HEK293 (cell line): ENCODE measurements at regions not wholly inside any gene's neighbourhood (a gene's known extent, or its start where the extent isn't known, plus 50 kb on each side); places are given as distances from the start of the nearest gene placed in this dataset.

Experiments used
- CTCF ChIA-PET: fragments of 350-600 bp; formaldehyde crosslinking; extraction: SDS; loops from one replicate; lab custom pipeline; 2021; ENCODE audit warnings: antibody characterized with exemption; lab: Yijun Ruan, JAX
- POLR2A ChIA-PET: fragments of 300-600 bp; formaldehyde crosslinking; extraction: SDS; loops from one replicate; lab custom pipeline; 2020; ENCODE audit warnings: antibody characterized with exemption, inconsistent platforms; lab: Yijun Ruan, JAX
- H3K27ac ChIP-seq: fragments of 200-500 bp; sonication (Bioruptor generic); 2 replicates; pipeline ENCODE4 v1.5.1; 2014; ENCODE audit warnings: low read depth, low read length, control low read depth, inconsistent platforms; ENCODE audit errors: extremely low read depth
- H3K36me3 ChIP-seq, 2 experiments: fragments of 200-500 bp in 1 of 2; sonication (Bioruptor generic) in 1 of 2; 1 replicate in 1 of 2; 2 replicates in 1 of 2; pipeline ENCODE4 v1.5.1; 2014 to 2017; ENCODE audit warnings: inconsistent platforms in 2 of 2, low read length in 2 of 2; ENCODE audit not compliant: control insufficient read depth in 2 of 2, insufficient read depth in 1 of 2
- H3K4me1 ChIP-seq: fragments of 200-500 bp; sonication (Bioruptor generic); 2 replicates; pipeline ENCODE4 v1.5.1; 2014; ENCODE audit warnings: mild to moderate bottlenecking, low read length, inconsistent platforms; ENCODE audit not compliant: control insufficient read depth, insufficient read depth
- H3K4me3 ChIP-seq: 2 replicates; pipeline ENCODE4 v1.5.1; 2011; ENCODE audit warnings: low read depth, mild to moderate bottlenecking, control low read depth, low read length, moderate library complexity
- H3K9me3 ChIP-seq: fragments of 200-500 bp; sonication (Bioruptor generic); 2 replicates; pipeline ENCODE4 v1.5.1; 2014; ENCODE audit warnings: low read depth, low read length, inconsistent platforms; ENCODE audit not compliant: control insufficient read depth, insufficient read depth
- BCL11A ChIP-seq: fragments of 450-650 bp; formaldehyde crosslinking; IDR thresholded peaks from 2 replicates; pipeline ENCODE4 v1.5.1; 2016; ENCODE audit warnings: low read depth, missing biosample characterization, missing genetic modification characterization
- REPIN1 ChIP-seq: fragments of 450-650 bp; formaldehyde crosslinking; IDR thresholded peaks from 2 replicates; pipeline ENCODE4 v1.5.1; 2017; ENCODE audit warnings: missing biosample characterization, missing genetic modification characterization, low read depth
- ZBTB20 ChIP-seq: fragments of 450-650 bp; formaldehyde crosslinking; IDR thresholded peaks from 2 replicates; pipeline ENCODE4 v1.5.1; 2016; ENCODE audit warnings: missing biosample characterization, missing genetic modification characterization
- ZNF121 ChIP-seq: fragments of 450-650 bp; formaldehyde crosslinking; IDR thresholded peaks from 2 replicates; pipeline ENCODE4 v1.5.1; 2016; ENCODE audit warnings: missing biosample characterization, missing genetic modification characterization
- ZNF132 ChIP-seq: fragments of 450-650 bp; formaldehyde crosslinking; IDR thresholded peaks from 2 replicates; pipeline ENCODE4 v1.5.1; 2017; ENCODE audit warnings: missing biosample characterization, missing genetic modification characterization, borderline replicate concordance
- ZNF146 ChIP-seq: fragments of 450-650 bp; formaldehyde crosslinking; IDR thresholded peaks from 2 replicates; pipeline ENCODE4 v1.5.1; 2016; ENCODE audit warnings: missing biosample characterization, missing genetic modification characterization
- ZNF157 ChIP-seq: fragments of 450-650 bp; formaldehyde crosslinking; IDR thresholded peaks from 2 replicates; pipeline ENCODE4 v1.5.1; 2016; ENCODE audit warnings: missing biosample characterization, missing genetic modification characterization
- ZNF175 ChIP-seq: fragments of 450-650 bp; formaldehyde crosslinking; IDR thresholded peaks from 2 replicates; pipeline ENCODE4 v1.5.1; 2016; ENCODE audit warnings: missing biosample characterization, missing genetic modification characterization
- ZNF184 ChIP-seq: fragments of 450-650 bp; IDR thresholded peaks from 2 replicates; pipeline ENCODE4 v1.5.1; 2018; ENCODE audit warnings: missing biosample characterization, mild to moderate bottlenecking, missing genetic modification characterization
- ZNF266 ChIP-seq: fragments of 450-650 bp; formaldehyde crosslinking; IDR thresholded peaks from 2 replicates; pipeline ENCODE4 v1.5.1; 2016; ENCODE audit warnings: missing biosample characterization, missing genetic modification characterization, low read depth
- ZNF302 ChIP-seq: fragments of 450-650 bp; formaldehyde crosslinking; IDR thresholded peaks from 2 replicates; pipeline ENCODE4 v1.5.1; 2016; ENCODE audit warnings: missing biosample characterization, missing genetic modification characterization, low read depth
- ZNF521 ChIP-seq: fragments of 450-650 bp; formaldehyde crosslinking; IDR thresholded peaks from 2 replicates; pipeline ENCODE4 v1.5.1; 2017; ENCODE audit warnings: missing biosample characterization, mild to moderate bottlenecking, missing genetic modification characterization
- ZNF626 ChIP-seq: fragments of 450-650 bp; sonication (Bioruptor Pico); formaldehyde crosslinking; IDR thresholded peaks from 2 replicates; pipeline ENCODE4 v1.5.1; 2018; ENCODE audit warnings: missing biosample characterization, missing genetic modification characterization, inconsistent platforms
- ZNF701 ChIP-seq: fragments of 450-650 bp; formaldehyde crosslinking; IDR thresholded peaks from 2 replicates; pipeline ENCODE4 v1.5.1; 2016; ENCODE audit warnings: missing biosample characterization, missing genetic modification characterization
- ZNF777 ChIP-seq: fragments of 450-650 bp; formaldehyde crosslinking; IDR thresholded peaks from 2 replicates; pipeline ENCODE4 v1.5.1; 2017; ENCODE audit warnings: missing biosample characterization, missing genetic modification characterization, borderline replicate concordance
- ZNF830 ChIP-seq: fragments of 450-650 bp; IDR thresholded peaks from 2 replicates; pipeline ENCODE4 v1.5.0; 2018; ENCODE audit warnings: missing biosample characterization, missing genetic modification characterization, low read depth, mild to moderate bottlenecking, moderate library complexity
- TF ChIP-seq, protein P1 (sequence below): fragments of 450-650 bp; formaldehyde crosslinking; IDR thresholded peaks from 2 replicates; pipeline ENCODE4 v1.5.1; 2016; ENCODE audit warnings: missing biosample characterization, missing genetic modification characterization
- TF ChIP-seq, protein P2 (sequence below): fragments of 450-650 bp; formaldehyde crosslinking; IDR thresholded peaks from 2 replicates; pipeline ENCODE4 v1.5.1; 2016; ENCODE audit warnings: missing biosample characterization, missing genetic modification characterization
- TF ChIP-seq, protein P3 (sequence below): fragments of 450-650 bp; formaldehyde crosslinking; IDR thresholded peaks from 2 replicates; pipeline ENCODE4 v1.5.1; 2016; ENCODE audit warnings: missing biosample characterization, missing genetic modification characterization
- TF ChIP-seq, protein P4 (sequence below): fragments of 450-650 bp; formaldehyde crosslinking; IDR thresholded peaks from 2 replicates; pipeline ENCODE4 v1.5.1; 2017; ENCODE audit warnings: missing biosample characterization, missing genetic modification characterization
- TF ChIP-seq, protein P5 (sequence below): fragments of 450-650 bp; formaldehyde crosslinking; IDR thresholded peaks from 2 replicates; pipeline ENCODE4; 2016; ENCODE audit warnings: missing biosample characterization, missing genetic modification characterization
- TF ChIP-seq, protein P6 (sequence below): fragments of 450-650 bp; formaldehyde crosslinking; IDR thresholded peaks from 2 replicates; pipeline ENCODE4 v1.5.1; 2016; ENCODE audit warnings: missing biosample characterization, missing genetic modification characterization
- TF ChIP-seq, protein P7 (sequence below): fragments of 450-650 bp; formaldehyde crosslinking; IDR thresholded peaks from 2 replicates; pipeline ENCODE4 v1.5.1; 2017; ENCODE audit warnings: missing biosample characterization, missing genetic modification characterization
- TF ChIP-seq, protein P8 (sequence below): fragments of 450-650 bp; formaldehyde crosslinking; IDR thresholded peaks from 2 replicates; pipeline ENCODE4 v1.5.1; 2016; ENCODE audit warnings: missing biosample characterization, missing genetic modification characterization

DNA sequence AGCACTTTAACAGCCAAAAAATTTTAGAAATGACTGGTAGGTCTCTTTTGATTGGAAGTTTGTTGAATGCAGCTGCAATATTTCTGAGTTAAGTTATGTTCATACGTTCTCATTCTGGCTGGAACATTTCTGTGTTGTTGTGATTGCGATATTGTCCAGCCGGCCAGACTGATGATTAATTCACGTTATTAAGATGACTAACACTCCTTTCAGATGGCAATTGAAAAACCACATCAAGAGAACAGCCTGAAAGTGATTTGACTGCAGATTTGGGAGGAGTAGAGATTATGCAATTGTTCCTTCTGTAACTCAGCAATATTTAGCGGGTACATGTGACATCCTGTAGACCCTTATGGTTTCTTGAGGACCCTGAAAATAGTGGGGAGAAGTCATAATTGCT lies 133.7 kb downstream of the FBXO15 start (continued):
- TF ChIP-seq, protein P1, sequence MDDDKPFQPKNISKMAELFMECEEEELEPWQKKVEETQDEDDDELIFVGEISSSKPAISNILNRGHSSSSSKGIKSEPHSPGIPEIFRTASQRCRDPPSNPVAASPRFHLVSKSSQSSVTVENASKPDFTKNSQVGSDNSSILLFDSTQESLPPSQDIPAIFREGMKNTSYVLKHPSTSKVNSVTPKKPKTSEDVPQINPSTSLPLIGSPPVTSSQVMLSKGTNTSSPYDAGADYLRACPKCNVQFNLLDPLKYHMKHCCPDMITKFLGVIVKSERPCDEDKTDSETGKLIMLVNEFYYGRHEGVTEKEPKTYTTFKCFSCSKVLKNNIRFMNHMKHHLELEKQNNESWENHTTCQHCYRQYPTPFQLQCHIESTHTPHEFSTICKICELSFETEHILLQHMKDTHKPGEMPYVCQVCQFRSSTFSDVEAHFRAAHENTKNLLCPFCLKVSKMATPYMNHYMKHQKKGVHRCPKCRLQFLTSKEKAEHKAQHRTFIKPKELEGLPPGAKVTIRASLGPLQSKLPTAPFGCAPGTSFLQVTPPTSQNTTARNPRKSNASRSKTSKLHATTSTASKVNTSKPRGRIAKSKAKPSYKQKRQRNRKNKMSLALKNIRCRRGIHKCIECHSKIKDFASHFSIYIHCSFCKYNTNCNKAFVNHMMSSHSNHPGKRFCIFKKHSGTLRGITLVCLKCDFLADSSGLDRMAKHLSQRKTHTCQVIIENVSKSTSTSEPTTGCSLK (tag by site-specific recombination), result no peak
- TF ChIP-seq ZNF521 (tag by site-specific recombination) (no peak), ZNF830 (tag by site-specific recombination) (no peak), ZNF184 (tag by site-specific recombination) (no peak), ZBTB20 (tag by site-specific recombination) (no peak), BCL11A (tag by site-specific recombination) (no peak), ZNF302 (no peak)
- TF ChIP-seq, protein P2, sequence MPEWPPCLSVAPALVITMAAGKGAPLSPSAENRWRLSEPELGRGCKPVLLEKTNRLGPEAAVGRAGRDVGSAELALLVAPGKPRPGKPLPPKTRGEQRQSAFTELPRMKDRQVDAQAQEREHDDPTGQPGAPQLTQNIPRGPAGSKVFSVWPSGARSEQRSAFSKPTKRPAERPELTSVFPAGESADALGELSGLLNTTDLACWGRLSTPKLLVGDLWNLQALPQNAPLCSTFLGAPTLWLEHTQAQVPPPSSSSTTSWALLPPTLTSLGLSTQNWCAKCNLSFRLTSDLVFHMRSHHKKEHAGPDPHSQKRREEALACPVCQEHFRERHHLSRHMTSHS (tag by site-specific recombination), result no peak
- TF ChIP-seq, all 188 proteins: peak for 0

DNA sequence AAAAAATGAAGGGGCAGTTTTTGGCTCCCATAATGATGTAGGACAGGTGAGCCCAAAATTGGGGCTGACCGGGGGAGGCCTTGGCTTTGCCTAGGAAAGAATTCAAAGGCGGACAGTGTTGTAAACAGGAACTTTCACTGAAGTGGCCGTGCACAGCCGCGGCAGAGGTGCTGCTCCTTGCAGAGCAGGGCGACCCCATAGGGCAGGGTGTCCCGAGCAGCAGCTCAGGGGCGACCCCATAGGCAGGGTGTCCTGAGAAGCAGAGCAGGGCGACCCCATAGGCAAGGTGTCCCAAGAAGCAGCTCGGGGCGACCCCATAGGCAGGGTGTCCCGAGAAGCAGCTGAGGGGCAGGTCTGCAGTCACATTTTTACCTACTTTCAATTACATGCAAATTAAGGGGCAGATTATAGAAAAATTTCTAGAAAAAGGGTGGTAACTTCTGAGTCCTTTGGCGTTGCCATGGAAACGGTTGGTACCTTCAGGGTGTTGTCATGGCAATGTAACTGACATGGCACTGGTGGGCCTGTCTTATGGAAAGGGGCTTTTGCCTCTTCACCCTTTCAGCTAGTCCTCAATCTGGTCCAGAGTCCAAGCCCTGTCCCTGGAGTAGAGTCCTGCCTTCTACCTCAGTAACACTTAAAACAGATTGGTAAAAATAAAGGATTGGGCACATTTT lies 134.5 kb downstream of the FBXO15 start:
- no peak overlapping the region for H3K4me3 ChIP-seq
- ChIA-PET CTCF (no interaction called here), POLR2A (no interaction called here)
- no peak overlapping the region for H3K27ac ChIP-seq
- no peaks in the 10 kb centered on the region for H3K36me3 ChIP-seq
- no peaks in the 10 kb centered on the region for H3K4me1 ChIP-seq
- H3K9me3 ChIP-seq, result no peaks in the 10 kb centered on the region
- TF ChIP-seq, protein P3, sequence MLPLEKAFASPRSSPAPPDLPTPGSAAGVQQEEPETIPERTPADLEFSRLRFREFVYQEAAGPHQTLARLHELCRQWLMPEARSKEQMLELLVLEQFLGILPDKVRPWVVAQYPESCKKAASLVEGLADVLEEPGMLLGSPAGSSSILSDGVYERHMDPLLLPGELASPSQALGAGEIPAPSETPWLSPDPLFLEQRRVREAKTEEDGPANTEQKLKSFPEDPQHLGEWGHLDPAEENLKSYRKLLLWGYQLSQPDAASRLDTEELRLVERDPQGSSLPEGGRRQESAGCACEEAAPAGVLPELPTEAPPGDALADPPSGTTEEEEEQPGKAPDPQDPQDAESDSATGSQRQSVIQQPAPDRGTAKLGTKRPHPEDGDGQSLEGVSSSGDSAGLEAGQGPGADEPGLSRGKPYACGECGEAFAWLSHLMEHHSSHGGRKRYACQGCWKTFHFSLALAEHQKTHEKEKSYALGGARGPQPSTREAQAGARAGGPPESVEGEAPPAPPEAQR (tag by site-specific recombination), result no peak
- TF ChIP-seq ZNF266, result no peak
- TF ChIP-seq ZNF146 (tag by site-specific recombination), result no peak
- no peak for TF ChIP-seq ZNF157
- TF ChIP-seq, protein P4, sequence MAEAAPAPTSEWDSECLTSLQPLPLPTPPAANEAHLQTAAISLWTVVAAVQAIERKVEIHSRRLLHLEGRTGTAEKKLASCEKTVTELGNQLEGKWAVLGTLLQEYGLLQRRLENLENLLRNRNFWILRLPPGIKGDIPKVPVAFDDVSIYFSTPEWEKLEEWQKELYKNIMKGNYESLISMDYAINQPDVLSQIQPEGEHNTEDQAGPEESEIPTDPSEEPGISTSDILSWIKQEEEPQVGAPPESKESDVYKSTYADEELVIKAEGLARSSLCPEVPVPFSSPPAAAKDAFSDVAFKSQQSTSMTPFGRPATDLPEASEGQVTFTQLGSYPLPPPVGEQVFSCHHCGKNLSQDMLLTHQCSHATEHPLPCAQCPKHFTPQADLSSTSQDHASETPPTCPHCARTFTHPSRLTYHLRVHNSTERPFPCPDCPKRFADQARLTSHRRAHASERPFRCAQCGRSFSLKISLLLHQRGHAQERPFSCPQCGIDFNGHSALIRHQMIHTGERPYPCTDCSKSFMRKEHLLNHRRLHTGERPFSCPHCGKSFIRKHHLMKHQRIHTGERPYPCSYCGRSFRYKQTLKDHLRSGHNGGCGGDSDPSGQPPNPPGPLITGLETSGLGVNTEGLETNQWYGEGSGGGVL (tag by site-specific recombination), result no peak
- TF ChIP-seq, protein P5, sequence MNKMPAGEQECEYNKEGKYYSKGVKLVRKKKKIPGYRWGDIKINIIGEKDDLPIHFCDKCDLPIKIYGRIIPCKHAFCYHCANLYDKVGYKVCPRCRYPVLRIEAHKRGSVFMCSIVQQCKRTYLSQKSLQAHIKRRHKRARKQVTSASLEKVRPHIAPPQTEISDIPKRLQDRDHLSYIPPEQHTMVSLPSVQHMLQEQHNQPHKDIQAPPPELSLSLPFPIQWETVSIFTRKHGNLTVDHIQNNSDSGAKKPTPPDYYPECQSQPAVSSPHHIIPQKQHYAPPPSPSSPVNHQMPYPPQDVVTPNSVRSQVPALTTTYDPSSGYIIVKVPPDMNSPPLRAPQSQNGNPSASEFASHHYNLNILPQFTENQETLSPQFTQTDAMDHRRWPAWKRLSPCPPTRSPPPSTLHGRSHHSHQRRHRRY (tag by site-specific recombination), result no peak
- no peak for TF ChIP-seq ZNF777 (tag by site-specific recombination)
- TF ChIP-seq, protein P6, sequence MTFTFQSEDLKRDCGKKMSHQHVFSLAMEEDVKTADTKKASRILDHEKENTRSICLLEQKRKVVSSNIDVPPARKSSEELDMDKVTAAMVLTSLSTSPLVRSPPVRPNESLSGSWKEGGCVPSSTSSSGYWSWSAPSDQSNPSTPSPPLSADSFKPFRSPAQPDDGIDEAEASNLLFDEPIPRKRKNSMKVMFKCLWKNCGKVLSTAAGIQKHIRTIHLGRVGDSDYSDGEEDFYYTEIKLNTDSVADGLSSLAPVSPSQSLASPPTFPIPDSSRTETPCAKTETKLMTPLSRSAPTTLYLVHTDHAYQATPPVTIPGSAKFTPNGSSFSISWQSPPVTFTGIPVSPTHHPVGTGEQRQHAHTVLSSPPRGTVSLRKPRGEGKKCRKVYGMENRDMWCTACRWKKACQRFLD (tag by site-specific recombination), result no peak
- TF ChIP-seq, protein P7, sequence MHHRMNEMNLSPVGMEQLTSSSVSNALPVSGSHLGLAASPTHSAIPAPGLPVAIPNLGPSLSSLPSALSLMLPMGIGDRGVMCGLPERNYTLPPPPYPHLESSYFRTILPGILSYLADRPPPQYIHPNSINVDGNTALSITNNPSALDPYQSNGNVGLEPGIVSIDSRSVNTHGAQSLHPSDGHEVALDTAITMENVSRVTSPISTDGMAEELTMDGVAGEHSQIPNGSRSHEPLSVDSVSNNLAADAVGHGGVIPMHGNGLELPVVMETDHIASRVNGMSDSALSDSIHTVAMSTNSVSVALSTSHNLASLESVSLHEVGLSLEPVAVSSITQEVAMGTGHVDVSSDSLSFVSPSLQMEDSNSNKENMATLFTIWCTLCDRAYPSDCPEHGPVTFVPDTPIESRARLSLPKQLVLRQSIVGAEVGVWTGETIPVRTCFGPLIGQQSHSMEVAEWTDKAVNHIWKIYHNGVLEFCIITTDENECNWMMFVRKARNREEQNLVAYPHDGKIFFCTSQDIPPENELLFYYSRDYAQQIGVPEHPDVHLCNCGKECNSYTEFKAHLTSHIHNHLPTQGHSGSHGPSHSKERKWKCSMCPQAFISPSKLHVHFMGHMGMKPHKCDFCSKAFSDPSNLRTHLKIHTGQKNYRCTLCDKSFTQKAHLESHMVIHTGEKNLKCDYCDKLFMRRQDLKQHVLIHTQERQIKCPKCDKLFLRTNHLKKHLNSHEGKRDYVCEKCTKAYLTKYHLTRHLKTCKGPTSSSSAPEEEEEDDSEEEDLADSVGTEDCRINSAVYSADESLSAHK (tag by site-specific recombination), result no peak
- TF ChIP-seq REPIN1, result no peak
- TF ChIP-seq, protein P8, sequence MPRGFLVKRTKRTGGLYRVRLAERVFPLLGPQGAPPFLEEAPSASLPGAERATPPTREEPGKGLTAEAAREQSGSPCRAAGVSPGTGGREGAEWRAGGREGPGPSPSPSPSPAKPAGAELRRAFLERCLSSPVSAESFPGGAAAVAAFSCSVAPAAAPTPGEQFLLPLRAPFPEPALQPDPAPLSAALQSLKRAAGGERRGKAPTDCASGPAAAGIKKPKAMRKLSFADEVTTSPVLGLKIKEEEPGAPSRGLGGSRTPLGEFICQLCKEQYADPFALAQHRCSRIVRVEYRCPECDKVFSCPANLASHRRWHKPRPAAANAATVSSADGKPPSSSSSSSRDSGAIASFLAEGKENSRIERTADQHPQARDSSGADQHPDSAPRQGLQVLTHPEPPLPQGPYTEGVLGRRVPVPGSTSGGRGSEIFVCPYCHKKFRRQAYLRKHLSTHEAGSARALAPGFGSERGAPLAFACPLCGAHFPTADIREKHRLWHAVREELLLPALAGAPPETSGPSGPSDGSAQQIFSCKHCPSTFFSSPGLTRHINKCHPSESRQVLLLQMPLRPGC (tag by site-specific recombination), result no peak
- TF ChIP-seq ZNF132 (tag by site-specific recombination), result no peak
- no peak for TF ChIP-seq ZNF175
- TF ChIP-seq ZNF701 (tag by site-specific recombination), result no peak
- TF ChIP-seq ZNF626 (tag by site-specific recombination), result no peak
- TF ChIP-seq ZNF121 (tag by site-specific recombination), result no peak
